ENCODE measurements at regions not wholly inside any gene's neighbourhood (a gene's known extent, or its start where the extent isn't known, plus 50 kb on each side); places are given as distances from the start of the nearest gene placed in this dataset.

GRCh38 chr2:2758793-2759367 is 427.8 kb upstream of the MYT1L start:
- DNase-seq (ENCODE audit: low spot score), result no peak

GRCh38 chr2:2757764-2758163 is 426.7 kb upstream of the MYT1L start:
- TF ChIP-seq CTCF (IDR thresholded peaks at IDR 0.05; ENCODE audit: extremely low read depth, missing control alignments), result no peak
- peak; percentile 48 for DNase-seq (ENCODE audit: low spot score)

More at GRCh38 chr2:2758793-2759367, 427.8 kb upstream of the MYT1L start:
- TF ChIP-seq CTCF (IDR thresholded peaks at IDR 0.05; ENCODE audit: extremely low read depth, missing control alignments), result no peak

- no peak for DNase-seq (ENCODE audit: low spot score)
- TF ChIP-seq CTCF (IDR thresholded peaks at IDR 0.05; ENCODE audit: extremely low read depth, missing control alignments), result no peak
Observed at GRCh38 chr2:2756886-2757285, 425.8 kb upstream of the MYT1L start.

GRCh38 chr2:2755990-2756389 is 424.9 kb upstream of the MYT1L start:
- DNase-seq (ENCODE audit: low spot score), result no peak
- no peak for TF ChIP-seq CTCF (IDR thresholded peaks at IDR 0.05; ENCODE audit: extremely low read depth, missing control alignments)

GRCh38 chr2:2754940-2755339 is 423.9 kb upstream of the MYT1L start:
- no peak for DNase-seq (ENCODE audit: low spot score)
- no peak for TF ChIP-seq CTCF (IDR thresholded peaks at IDR 0.05; ENCODE audit: extremely low read depth, missing control alignments)

- TF ChIP-seq CTCF (IDR thresholded peaks at IDR 0.05; ENCODE audit: extremely low read depth, missing control alignments), result no peak
- no peak for DNase-seq (ENCODE audit: low spot score)
Observed at GRCh38 chr2:2751715-2752315, 420.7 kb upstream of the MYT1L start.

- no peak for TF ChIP-seq CTCF (IDR thresholded peaks at IDR 0.05; ENCODE audit: extremely low read depth, missing control alignments)
- no peak for DNase-seq (ENCODE audit: low spot score)
Observed at GRCh38 chr2:2750867-2751714, 420.0 kb upstream of the MYT1L start.
